Activated B cell treated with CpG ODN at 0.5 μM for 24 hours (primary cell): ENCODE measurements at regions not wholly inside any gene's neighbourhood (a gene's known extent, or its start where the extent isn't known, plus 50 kb on each side); places are given as distances from the start of the nearest gene placed in this dataset.
"Not testable (repeated sequence)": the region's sequence is repeated elsewhere in the genome, so short reads cannot be mapped to it uniquely, and the experiment has no call there.

Experiments used
- ATAC-seq: fragments of 200-7000 bp; cut with Tn5 transposase; one replicate; pipeline ENCODE4 v1.10.0; 2021; ENCODE audit warnings: low read depth, mild to moderate bottlenecking, moderate library complexity
- CTCF ChIA-PET: fragments of 350-600 bp; sonication (Branson Sonifier 250); formaldehyde crosslinking; loops from one replicate; lab custom pipeline; 2021; ENCODE audit warnings: antibody characterized with exemption; lab: Charles Lee
- POLR2A ChIA-PET: fragments of 350-600 bp; sonication (Branson Sonifier 250); formaldehyde crosslinking; loops from one replicate; lab custom pipeline; 2021; ENCODE audit warnings: antibody characterized with exemption; lab: Charles Lee
- DNase-seq: peaks from one replicate; pipeline ENCODE4 v3.0.0; 2022
- H3K27ac Mint-ChIP-seq: one replicate; pipeline ENCODE4 v1.8.0; 2020; ENCODE audit warnings: mixed read lengths
- H3K27me3 Mint-ChIP-seq: one replicate; pipeline ENCODE4 v1.8.0; 2021; ENCODE audit warnings: mixed read lengths
- H3K36me3 Mint-ChIP-seq: one replicate; pipeline ENCODE4 v1.8.0; 2021; ENCODE audit warnings: low read depth, mixed read lengths
- H3K4me1 Mint-ChIP-seq: one replicate; pipeline ENCODE4 v1.8.0; 2021; ENCODE audit warnings: mixed read lengths
- H3K4me3 Mint-ChIP-seq: one replicate; pipeline ENCODE4 v1.8.0; 2020; ENCODE audit warnings: mild to moderate bottlenecking, mixed read lengths
- H3K9me3 Mint-ChIP-seq: one replicate; pipeline ENCODE4 v1.8.0; 2020; ENCODE audit warnings: mixed read lengths
- intact Hi-C: fragments of 100-400 bp; cut with micrococcal nuclease; formaldehyde crosslinking; loops from one replicate; pipeline ENCODE4 v1.15.1; 2024
- TF ChIP-seq, protein P1 (sequence below): fragments of 200-600 bp; IDR thresholded peaks from one replicate; pipeline ENCODE4 v1.8.0; 2022; ENCODE audit warnings: antibody characterized with exemption, mild to moderate bottlenecking

DNA sequence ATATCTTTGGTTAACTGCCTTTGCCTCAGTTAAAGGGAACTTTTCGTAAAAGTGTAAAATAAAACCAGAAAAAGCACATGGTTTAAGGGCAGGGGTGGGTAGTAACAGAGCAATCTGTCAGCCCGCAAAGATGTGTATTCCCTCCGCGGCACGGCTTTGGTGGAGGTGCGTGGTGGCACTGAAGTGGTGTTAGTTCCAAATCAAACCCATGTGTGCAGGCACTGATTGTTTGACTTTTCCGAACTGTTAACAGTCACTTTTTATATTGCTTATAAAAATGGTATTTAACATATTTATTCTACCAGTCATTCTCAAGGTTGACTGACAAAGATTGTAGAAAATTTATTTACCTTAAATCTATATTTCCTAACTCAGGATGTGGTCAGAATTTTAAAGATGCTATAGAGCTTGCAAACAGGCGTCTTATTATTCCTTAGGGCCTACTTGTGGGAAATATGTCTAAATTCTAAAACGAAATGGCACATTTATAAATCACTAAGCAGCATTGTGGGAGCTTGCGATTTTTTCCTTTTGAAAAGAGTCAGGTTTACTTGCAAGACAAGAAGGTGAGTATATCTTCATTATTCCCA, 272.7 kb upstream of the PCDH18 start:
- no peaks in the 10 kb centered on the region for H3K27me3 Mint-ChIP-seq
- no peaks in the 10 kb centered on the region for H3K36me3 Mint-ChIP-seq
- TF ChIP-seq, protein P1, sequence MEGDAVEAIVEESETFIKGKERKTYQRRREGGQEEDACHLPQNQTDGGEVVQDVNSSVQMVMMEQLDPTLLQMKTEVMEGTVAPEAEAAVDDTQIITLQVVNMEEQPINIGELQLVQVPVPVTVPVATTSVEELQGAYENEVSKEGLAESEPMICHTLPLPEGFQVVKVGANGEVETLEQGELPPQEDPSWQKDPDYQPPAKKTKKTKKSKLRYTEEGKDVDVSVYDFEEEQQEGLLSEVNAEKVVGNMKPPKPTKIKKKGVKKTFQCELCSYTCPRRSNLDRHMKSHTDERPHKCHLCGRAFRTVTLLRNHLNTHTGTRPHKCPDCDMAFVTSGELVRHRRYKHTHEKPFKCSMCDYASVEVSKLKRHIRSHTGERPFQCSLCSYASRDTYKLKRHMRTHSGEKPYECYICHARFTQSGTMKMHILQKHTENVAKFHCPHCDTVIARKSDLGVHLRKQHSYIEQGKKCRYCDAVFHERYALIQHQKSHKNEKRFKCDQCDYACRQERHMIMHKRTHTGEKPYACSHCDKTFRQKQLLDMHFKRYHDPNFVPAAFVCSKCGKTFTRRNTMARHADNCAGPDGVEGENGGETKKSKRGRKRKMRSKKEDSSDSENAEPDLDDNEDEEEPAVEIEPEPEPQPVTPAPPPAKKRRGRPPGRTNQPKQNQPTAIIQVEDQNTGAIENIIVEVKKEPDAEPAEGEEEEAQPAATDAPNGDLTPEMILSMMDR, result no peak
- ATAC-seq, result no peak
- intact Hi-C loops, result no loop called here
- ChIA-PET CTCF (no interaction called here), POLR2A (no interaction called here)
- DNase-seq, result no peak
- no peaks in the 10 kb centered on the region for H3K9me3 Mint-ChIP-seq
- H3K27ac Mint-ChIP-seq, result no peak overlapping the region
- H3K4me3 Mint-ChIP-seq, result no peak overlapping the region
- no peaks in the 10 kb centered on the region for H3K4me1 Mint-ChIP-seq

DNA sequence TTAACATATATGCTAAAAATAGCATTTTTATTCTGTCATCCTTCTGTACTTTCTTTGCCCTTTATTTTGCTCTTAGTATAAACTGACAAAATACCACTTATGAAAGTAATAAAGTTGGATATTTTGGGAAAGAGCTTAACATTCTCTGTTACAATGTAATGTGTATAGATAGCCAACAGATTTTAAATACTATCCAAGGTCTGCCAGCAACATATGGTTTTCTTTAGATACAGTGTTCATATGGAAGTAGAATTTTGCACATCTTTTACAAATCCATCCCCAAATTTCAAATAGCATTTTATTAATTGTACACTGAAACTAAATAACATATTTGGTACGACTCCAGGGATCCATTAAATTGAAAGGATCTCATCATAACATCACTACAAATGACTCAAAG, 268.6 kb upstream of the PCDH18 start:
- POLR2A ChIA-PET, result no interaction called here
- intact Hi-C loops, result no loop called here
- no peak for ATAC-seq
- Mint-ChIP-seq H3K9me3 (no peaks in the 10 kb centered on the region), H3K4me1 (no peaks in the 10 kb centered on the region), H3K27ac (no peak overlapping the region), H3K4me3 (no peak overlapping the region), H3K27me3 (no peaks in the 10 kb centered on the region), H3K36me3 (no peaks in the 10 kb centered on the region)
- TF ChIP-seq, protein P1, result no peak
- DNase-seq, result no peak
- CTCF ChIA-PET, result no interaction called here

DNA sequence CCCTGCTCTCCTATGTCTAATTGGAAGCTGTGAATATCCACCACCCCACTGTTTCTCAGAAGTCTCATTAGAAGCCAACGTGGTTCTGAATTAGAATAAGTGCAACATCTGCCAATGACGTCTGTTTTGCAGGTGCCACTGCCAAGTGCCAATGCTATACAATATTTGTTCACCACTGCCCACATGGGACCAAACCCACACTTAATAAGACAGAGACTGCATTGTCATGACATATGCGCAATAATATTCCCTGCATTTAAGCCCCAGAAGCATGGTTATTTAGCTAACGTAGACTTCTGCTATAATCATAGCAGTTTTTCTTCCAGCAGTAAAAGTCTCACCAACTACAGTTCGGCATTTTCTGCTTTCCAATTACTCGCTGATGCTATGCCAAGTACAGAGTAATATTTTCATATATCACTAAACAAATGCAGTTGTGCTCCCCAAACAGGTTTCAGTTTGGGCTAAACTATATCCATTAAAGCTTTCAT, 262.5 kb upstream of the PCDH18 start:
- intact Hi-C loops, result no loop called here
- Mint-ChIP-seq H3K27me3 (no peaks in the 10 kb centered on the region), H3K27ac (no peak overlapping the region), H3K9me3 (peaks cover 3% of the 10 kb centered on the region), H3K4me3 (no peak overlapping the region), H3K36me3 (no peaks in the 10 kb centered on the region), H3K4me1 (no peaks in the 10 kb centered on the region)
- POLR2A ChIA-PET, result no interaction called here
- CTCF ChIA-PET, result no interaction called here
- no peak for ATAC-seq
- TF ChIP-seq, protein P1, result no peak
- DNase-seq, result no peak

DNA sequence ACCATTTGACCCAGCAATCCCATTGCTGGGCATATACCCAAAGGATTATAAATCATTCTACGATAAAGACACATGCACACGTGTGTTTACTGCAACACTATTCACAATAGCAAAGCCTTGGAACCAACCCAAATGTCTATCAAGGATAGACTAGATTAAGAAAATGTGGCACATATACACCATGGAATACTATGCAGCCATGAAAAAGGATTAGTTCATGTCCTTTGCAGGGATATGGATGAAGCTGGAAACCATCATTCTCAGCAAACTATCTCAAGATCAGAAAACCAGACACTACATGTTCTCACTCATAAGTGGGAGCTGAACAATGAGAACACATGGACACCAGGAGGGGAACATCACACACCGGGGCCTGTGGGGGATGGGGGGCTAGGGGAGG, 257.0 kb upstream of the PCDH18 start:
- CTCF ChIA-PET, H3K27ac Mint-ChIP-seq: not testable (repeated sequence)

DNA sequence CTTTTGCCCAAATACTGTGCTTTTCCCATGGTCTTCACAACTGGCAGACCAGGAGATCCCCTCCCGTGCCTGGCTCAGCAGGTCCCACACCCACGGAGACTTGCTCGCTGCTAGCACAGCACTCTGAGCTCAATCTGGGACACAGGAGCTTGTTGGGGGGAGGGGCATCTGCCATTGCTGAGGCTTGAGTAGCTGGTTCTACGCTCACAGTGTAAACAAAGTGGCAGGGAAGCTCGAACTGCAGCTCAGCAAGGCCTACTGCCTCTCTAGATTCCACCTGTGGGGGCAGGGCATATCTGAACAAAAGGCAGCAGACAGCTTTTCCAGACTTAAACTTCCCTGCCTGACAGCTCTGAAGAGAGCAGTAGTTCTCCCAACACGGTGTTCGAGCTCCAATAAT, 251.6 kb upstream of the PCDH18 start:
- ATAC-seq, H3K27ac Mint-ChIP-seq, H3K4me3 Mint-ChIP-seq, POLR2A ChIA-PET, H3K9me3 Mint-ChIP-seq, intact Hi-C loops, CTCF ChIA-PET, H3K4me1 Mint-ChIP-seq, DNase-seq, H3K27me3 Mint-ChIP-seq, H3K36me3 Mint-ChIP-seq: not testable (repeated sequence)

More for the DNA sequence above, 257.0 kb upstream of the PCDH18 start:
- DNase-seq, H3K9me3 Mint-ChIP-seq, intact Hi-C loops, ATAC-seq, H3K27me3 Mint-ChIP-seq, H3K4me1 Mint-ChIP-seq, POLR2A ChIA-PET, H3K36me3 Mint-ChIP-seq, H3K4me3 Mint-ChIP-seq: not testable (repeated sequence)

DNA sequence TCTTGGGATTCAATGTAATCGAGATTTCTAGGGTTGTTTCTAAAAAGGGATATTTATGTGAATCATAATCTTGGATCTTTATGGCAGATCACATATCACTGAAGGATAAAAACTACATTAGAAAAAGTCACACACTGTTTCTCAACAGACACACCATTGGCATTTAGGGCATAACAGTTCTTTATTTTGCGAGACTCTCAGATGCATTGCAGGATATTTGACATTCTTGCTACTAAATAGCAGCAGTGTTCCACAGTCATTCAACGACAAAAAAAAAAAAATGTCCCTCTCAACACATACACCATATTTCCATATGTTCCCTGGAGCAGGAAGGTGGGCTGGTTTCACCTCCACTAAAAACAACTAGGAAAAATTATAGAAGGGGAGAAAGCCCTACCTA, 243.4 kb upstream of the PCDH18 start:
- H3K4me3 Mint-ChIP-seq, result no peak overlapping the region
- CTCF ChIA-PET, result no interaction called here
- DNase-seq (no peak), ATAC-seq (no peak)
- POLR2A ChIA-PET, result no interaction called here
- H3K9me3 Mint-ChIP-seq, result peaks cover 4% of the 10 kb centered on the region
- H3K4me1 Mint-ChIP-seq, result no peaks in the 10 kb centered on the region
- H3K27ac Mint-ChIP-seq, result no peak overlapping the region
- no peaks in the 10 kb centered on the region for H3K36me3 Mint-ChIP-seq
- intact Hi-C loops, result no loop called here
- H3K27me3 Mint-ChIP-seq, result no peaks in the 10 kb centered on the region
- TF ChIP-seq, protein P1, result no peak
